Left lobe of liver (tissue), 2 donors: ENCODE measurements at regions not wholly inside any gene's neighbourhood (a gene's known extent, or its start where the extent isn't known, plus 50 kb on each side); places are given as distances from the start of the nearest gene placed in this dataset.

Source experiments
- ATAC-seq: fragments of 200-7000 bp; cut with Tn5 transposase; one replicate; pipeline ENCODE4 v1.9.1; 2020; ENCODE audit warnings: mild to moderate bottlenecking, moderate library complexity
- DNase-seq: peaks from one replicate; pipeline ENCODE4 v3.0.0-alpha.2; 2020; ENCODE audit warnings: low spot score
- donor health status: DM: no; HTN: no; CAD: no; lungs with moderate emphysema.
- donor health status: DM: no; HTN: yes; CAD: no.

- no peak for ATAC-seq
- DNase-seq: no peak
These were observed 428.6 kb downstream of the DTHD1 start for GRCh38 chr4:36709991-36710390.

GRCh38 chr4:36712013-36712412, 430.6 kb downstream of the DTHD1 start:
- ATAC-seq (no peak), DNase-seq (no peak)

- DNase-seq (no peak), ATAC-seq (no peak)
These were observed 435.5 kb downstream of the DTHD1 start for GRCh38 chr4:36716874-36717273.

- ATAC-seq (no peak), DNase-seq (no peak)
These were observed 438.0 kb downstream of the DTHD1 start for GRCh38 chr4:36719425-36719824.

GRCh38 chr4:36722986-36723385, 441.6 kb downstream of the DTHD1 start:
- no peak for DNase-seq
- ATAC-seq: no peak

- ATAC-seq (no peak), DNase-seq (no peak)
These were observed 452.9 kb downstream of the DTHD1 start for GRCh38 chr4:36734334-36734733.

GRCh38 chr4:36737691-36738090, 456.3 kb downstream of the DTHD1 start:
- ATAC-seq: no peak
- DNase-seq: no peak

GRCh38 chr4:36740796-36741310, 459.4 kb downstream of the DTHD1 start:
- no peak for ATAC-seq
- DNase-seq: no peak

- DNase-seq: no peak
- no peak for ATAC-seq
These were observed 466.1 kb downstream of the DTHD1 start for GRCh38 chr4:36747277-36748129.

- DNase-seq (no peak), ATAC-seq (no peak)
These were observed 471.6 kb downstream of the DTHD1 start for GRCh38 chr4:36753048-36753447.

- ATAC-seq (no peak), DNase-seq (no peak)
These were observed 476.3 kb downstream of the DTHD1 start for GRCh38 chr4:36757580-36758311.

- DNase-seq (no peak), ATAC-seq (no peak)
These were observed 477.1 kb downstream of the DTHD1 start for GRCh38 chr4:36758312-36759178.

GRCh38 chr4:36761607-36762006, 480.2 kb downstream of the DTHD1 start:
- DNase-seq (no peak), ATAC-seq (no peak)

GRCh38 chr4:36763814-36764213, 480.7 kb upstream of the NWD2 start:
- no peak for DNase-seq
- ATAC-seq: no peak

GRCh38 chr4:36767596-36767995, 476.9 kb upstream of the NWD2 start:
- ATAC-seq: no peak
- no peak for DNase-seq

- ATAC-seq (no peak), DNase-seq (no peak)
These were observed 473.0 kb upstream of the NWD2 start for GRCh38 chr4:36771411-36772153.

- no peak for ATAC-seq
- no peak for DNase-seq
These were observed 472.4 kb upstream of the NWD2 start for GRCh38 chr4:36772154-36772516.

- DNase-seq (no peak), ATAC-seq (no peak)
These were observed 471.1 kb upstream of the NWD2 start for GRCh38 chr4:36773467-36773866.

- DNase-seq (no peak), ATAC-seq (no peak)
These were observed 469.0 kb upstream of the NWD2 start for GRCh38 chr4:36775544-36775943.

GRCh38 chr4:36779601-36780000, 464.9 kb upstream of the NWD2 start:
- ATAC-seq (no peak), DNase-seq (no peak)

GRCh38 chr4:36785973-36786372, 458.6 kb upstream of the NWD2 start:
- ATAC-seq: no peak
- DNase-seq: no peak
